Right atrium auricular region (tissue), 2 donors: ENCODE measurements at regions not wholly inside any gene's neighbourhood (a gene's known extent, or its start where the extent isn't known, plus 50 kb on each side); places are given as distances from the start of the nearest gene placed in this dataset.

Experiments
- DNase-seq: peaks from one replicate; pipeline ENCODE4 v3.0.0-alpha.2; 2019; ENCODE audit warnings: low spot score
- H3K27ac ChIP-seq, 2 donors: fragments of 200-600 bp; sonication (generic); 1 replicate in 1 of 2; 2 replicates in 1 of 2; pipeline ENCODE4 v1.5.1; 2016 to 2019
- H3K27me3 ChIP-seq, 2 donors: fragments of 200-600 bp; sonication (generic); one replicate each; pipeline versions ENCODE4 v1.5.1 to v1.6.0; 2017 to 2019
- H3K36me3 ChIP-seq: fragments of 200-600 bp; sonication (generic); one replicate; pipeline ENCODE4 v1.5.1; 2016
- H3K4me1 ChIP-seq, 2 donors: fragments of 200-600 bp; sonication (generic); one replicate each; pipeline versions ENCODE4 v1.5.1 to v1.6.0; 2017 to 2019
- H3K4me3 ChIP-seq, 2 donors: fragments of 200-600 bp; sonication (generic); 1 replicate in 1 of 2; 2 replicates in 1 of 2; pipeline ENCODE4 v1.5.1; 2017 to 2019; ENCODE audit warnings: mild to moderate bottlenecking in 1 of 2, moderate library complexity in 1 of 2
- H3K9me3 ChIP-seq, 2 donors: fragments of 200-600 bp; sonication (generic); one replicate each; pipeline ENCODE4 v1.5.1; 2019
- TF ChIP-seq, protein P1 (sequence below), 2 donors: fragments of 200-600 bp; sonication (generic); IDR thresholded peaks; one replicate each; pipeline ENCODE4 v1.5.1; 2019; ENCODE audit warnings: antibody characterized with exemption in 2 of 2

DNA sequence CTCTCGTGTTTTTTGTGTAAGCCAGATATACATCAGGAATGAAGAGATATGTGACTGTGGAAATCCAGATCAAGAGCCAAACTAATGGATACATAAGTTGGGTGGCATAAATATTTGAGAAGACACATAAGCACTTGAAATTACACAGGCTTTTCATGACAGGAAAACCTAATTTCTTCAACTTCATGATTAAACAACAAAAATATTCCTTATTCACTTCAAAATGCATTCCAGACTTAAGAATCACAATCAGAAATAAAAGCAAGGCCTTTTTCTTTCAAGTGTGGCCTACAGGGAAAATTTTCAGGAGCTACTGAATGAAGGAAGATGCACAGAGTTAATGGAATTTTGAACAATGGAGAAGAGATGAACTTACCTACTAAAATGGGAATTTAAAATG is 515.6 kb downstream of the FOXG1 start:
- Histone ChIP-seq H3K9me3 (no peaks in the 10 kb centered on the region), H3K36me3 (no peaks in the 10 kb centered on the region), H3K4me3 (no peak overlapping the region), H3K27ac (no peak overlapping the region), H3K27me3 (no peaks in the 10 kb centered on the region), H3K4me1 (no peaks in the 10 kb centered on the region)
- DNase-seq: no peak
- TF ChIP-seq, protein P1, sequence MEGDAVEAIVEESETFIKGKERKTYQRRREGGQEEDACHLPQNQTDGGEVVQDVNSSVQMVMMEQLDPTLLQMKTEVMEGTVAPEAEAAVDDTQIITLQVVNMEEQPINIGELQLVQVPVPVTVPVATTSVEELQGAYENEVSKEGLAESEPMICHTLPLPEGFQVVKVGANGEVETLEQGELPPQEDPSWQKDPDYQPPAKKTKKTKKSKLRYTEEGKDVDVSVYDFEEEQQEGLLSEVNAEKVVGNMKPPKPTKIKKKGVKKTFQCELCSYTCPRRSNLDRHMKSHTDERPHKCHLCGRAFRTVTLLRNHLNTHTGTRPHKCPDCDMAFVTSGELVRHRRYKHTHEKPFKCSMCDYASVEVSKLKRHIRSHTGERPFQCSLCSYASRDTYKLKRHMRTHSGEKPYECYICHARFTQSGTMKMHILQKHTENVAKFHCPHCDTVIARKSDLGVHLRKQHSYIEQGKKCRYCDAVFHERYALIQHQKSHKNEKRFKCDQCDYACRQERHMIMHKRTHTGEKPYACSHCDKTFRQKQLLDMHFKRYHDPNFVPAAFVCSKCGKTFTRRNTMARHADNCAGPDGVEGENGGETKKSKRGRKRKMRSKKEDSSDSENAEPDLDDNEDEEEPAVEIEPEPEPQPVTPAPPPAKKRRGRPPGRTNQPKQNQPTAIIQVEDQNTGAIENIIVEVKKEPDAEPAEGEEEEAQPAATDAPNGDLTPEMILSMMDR (IDR thresholded peaks at IDR 0.05): no peak

DNA sequence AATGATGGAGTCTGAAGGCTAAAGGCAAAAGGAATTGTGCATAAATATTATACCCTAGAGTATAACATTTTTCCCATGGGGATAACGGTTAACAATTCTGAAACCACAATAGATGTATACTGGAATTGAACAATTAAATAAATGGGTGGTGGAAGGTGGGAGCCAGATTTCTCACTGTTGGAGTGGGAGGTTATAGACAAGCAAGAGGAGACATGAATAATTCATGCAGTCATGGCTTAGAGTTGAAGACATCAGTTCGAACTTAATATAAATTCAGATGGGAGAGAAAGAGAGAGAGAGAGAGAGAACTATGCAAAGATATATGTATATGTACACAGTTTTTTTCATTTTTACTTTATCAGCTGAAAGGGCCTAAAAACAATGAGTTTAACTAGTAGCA is 523.9 kb downstream of the FOXG1 start:
- no peak for DNase-seq
- Histone ChIP-seq H3K4me3 (no peak overlapping the region), H3K27ac (no peak overlapping the region), H3K27me3 (no peaks in the 10 kb centered on the region), H3K4me1 (no peaks in the 10 kb centered on the region), H3K36me3 (no peaks in the 10 kb centered on the region), H3K9me3 (no peaks in the 10 kb centered on the region)
- TF ChIP-seq, protein P1 (IDR thresholded peaks at IDR 0.05): no peak

DNA sequence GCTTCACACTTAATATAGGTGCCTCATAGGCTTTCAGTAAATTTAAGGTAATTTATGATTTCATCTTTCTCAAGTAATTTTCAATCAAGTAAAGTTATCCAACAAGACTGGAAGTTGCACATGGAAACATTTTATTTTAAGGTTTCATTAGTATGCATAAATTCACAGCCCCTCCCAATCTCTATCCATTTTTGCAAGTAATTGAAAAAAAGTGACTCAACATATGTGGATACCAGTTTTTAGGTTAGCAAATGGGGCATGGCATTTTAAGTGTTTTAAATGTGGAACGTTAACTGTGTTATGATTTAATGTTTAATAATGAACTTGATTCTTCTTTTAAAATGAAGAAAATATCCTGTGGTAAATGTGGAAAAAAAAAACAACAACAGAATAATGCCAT is 532.8 kb downstream of the FOXG1 start:
- Histone ChIP-seq H3K36me3 (no peaks in the 10 kb centered on the region), H3K4me1 (no peaks in the 10 kb centered on the region)

DNA sequence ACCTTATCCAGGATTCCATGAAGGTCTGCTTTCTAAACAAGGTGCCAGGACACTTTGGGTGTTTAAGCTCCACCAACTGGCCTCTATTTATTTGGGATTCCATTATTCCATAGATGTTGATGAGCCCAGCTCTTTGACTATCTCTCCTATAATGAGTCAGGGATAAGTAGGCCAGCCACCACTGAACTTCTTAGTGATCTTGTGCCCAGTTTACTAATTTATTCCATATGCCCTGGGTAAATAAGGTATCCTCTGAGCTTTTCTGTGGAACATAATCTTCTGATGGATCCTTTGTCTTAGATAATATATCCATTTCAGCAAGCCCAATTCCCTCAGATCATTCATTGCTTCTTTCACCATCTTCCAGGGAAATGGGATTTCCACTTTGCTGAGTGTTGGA is 535.0 kb downstream of the FOXG1 start:
- TF ChIP-seq, protein P1 (IDR thresholded peaks at IDR 0.05): no peak
- H3K4me3 ChIP-seq: no peak overlapping the region
- no peaks in the 10 kb centered on the region for H3K27me3 ChIP-seq
- H3K9me3 ChIP-seq: no peaks in the 10 kb centered on the region
- DNase-seq: no peak
- H3K36me3 ChIP-seq: no peaks in the 10 kb centered on the region
- H3K27ac ChIP-seq: no peak overlapping the region
- H3K4me1 ChIP-seq: no peaks in the 10 kb centered on the region

More for the DNA sequence above, 532.8 kb downstream of the FOXG1 start:
- no peak for DNase-seq
- H3K9me3 ChIP-seq: no peaks in the 10 kb centered on the region
- TF ChIP-seq, protein P1 (IDR thresholded peaks at IDR 0.05): no peak
- H3K4me3 ChIP-seq: no peak overlapping the region
- no peak overlapping the region for H3K27ac ChIP-seq
- H3K27me3 ChIP-seq: no peaks in the 10 kb centered on the region

DNA sequence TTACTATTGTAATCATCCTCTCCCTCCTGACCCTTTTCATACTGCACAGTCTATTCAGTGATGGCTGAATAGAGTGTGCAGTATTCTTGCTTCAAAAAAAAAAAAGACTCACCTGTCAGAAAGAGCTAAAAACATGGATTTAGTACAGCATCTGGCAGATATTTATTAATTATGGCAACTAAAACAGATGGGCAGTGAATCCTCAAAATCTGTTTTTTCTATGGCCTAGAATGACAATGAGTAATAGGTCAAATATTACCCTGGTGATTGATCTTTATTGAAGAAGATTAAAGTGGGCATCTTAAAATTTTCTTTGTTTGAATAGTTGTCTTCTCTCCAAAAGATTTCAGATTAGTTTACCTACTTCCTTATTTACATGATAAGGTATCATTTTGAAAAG is 543.6 kb downstream of the FOXG1 start:
- H3K27ac ChIP-seq: no peak overlapping the region
- no peak overlapping the region for H3K4me3 ChIP-seq
- H3K27me3 ChIP-seq: no peaks in the 10 kb centered on the region
- no peaks in the 10 kb centered on the region for H3K36me3 ChIP-seq
- no peaks in the 10 kb centered on the region for H3K9me3 ChIP-seq
- TF ChIP-seq, protein P1 (IDR thresholded peaks at IDR 0.05): no peak
- no peak for DNase-seq
- H3K4me1 ChIP-seq: no peaks in the 10 kb centered on the region

DNA sequence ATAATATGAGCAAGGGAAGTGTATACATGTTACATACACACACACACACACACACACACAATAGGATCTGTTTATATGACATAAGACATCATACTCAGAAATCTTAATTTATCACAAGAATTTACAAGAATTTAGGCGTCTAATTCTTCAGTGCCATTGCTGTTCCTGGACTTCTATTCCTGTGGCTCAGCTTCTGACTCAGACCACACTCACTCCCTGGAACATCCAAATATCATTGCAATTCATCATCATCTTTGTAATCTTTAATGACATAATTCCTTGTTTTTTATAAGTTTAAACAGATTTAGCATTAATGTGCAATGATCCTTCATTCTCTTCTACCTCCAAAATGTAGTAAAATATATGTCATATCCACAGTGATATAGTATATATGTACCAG is 544.2 kb downstream of the FOXG1 start:
- no peak for DNase-seq

More for the DNA sequence above, 544.2 kb downstream of the FOXG1 start:
- H3K4me3 ChIP-seq: no peak overlapping the region
- no peak overlapping the region for H3K27ac ChIP-seq
- H3K4me1 ChIP-seq: no peaks in the 10 kb centered on the region
- no peaks in the 10 kb centered on the region for H3K27me3 ChIP-seq
- TF ChIP-seq, protein P1 (IDR thresholded peaks at IDR 0.05): no peak
- no peaks in the 10 kb centered on the region for H3K36me3 ChIP-seq
- H3K9me3 ChIP-seq: no peaks in the 10 kb centered on the region
